ENCODE measurements at regions not wholly inside any gene's neighbourhood (a gene's known extent, or its start where the extent isn't known, plus 50 kb on each side); places are given as distances from the start of the nearest gene placed in this dataset.

DNA sequence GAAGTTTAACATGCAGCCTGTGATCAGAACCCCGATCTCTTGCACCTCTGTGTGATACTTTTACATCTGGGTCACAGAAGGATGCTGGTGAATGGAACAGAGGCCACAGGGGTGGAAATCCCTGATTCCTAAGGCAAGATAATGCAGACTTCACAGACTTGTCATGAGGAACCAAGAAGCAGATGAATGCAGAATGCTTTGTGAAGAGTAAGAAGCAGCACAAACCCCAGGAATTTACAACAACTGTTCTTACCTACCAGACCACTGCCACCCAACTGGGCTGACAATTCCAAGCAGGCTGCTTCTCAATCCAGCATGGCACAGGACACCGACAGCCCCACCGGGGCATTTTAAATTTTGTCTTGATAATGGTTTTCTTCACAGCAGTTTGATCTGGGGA lies 113.2 kb upstream of the CD93 start:
- DNase-seq (no peak), ATAC-seq (no peak)
- Histone ChIP-seq H3K27ac (no peak overlapping the region), H3K9me3 (peaks cover 0 to 2% (median 0%) of the 10 kb centered on the region in 3 donors), H3K4me1 (no peaks in the 10 kb centered on the region), H3K4me3 (no peak overlapping the region), H3K27me3 (no peaks in the 10 kb centered on the region), H3K36me3 (replicated peaks in 1 of 2; ENCODE audit: insufficient read depth in 1 of 2, low read depth in 2 of 2) (no peaks in the 10 kb centered on the region)
- intact Hi-C loops (cut with DNase I) = no loop called here
- 73 to 77% methylated on average over 3 of the region's 3 CpGs for WGBS, 2 donors
- TF ChIP-seq, protein P1, sequence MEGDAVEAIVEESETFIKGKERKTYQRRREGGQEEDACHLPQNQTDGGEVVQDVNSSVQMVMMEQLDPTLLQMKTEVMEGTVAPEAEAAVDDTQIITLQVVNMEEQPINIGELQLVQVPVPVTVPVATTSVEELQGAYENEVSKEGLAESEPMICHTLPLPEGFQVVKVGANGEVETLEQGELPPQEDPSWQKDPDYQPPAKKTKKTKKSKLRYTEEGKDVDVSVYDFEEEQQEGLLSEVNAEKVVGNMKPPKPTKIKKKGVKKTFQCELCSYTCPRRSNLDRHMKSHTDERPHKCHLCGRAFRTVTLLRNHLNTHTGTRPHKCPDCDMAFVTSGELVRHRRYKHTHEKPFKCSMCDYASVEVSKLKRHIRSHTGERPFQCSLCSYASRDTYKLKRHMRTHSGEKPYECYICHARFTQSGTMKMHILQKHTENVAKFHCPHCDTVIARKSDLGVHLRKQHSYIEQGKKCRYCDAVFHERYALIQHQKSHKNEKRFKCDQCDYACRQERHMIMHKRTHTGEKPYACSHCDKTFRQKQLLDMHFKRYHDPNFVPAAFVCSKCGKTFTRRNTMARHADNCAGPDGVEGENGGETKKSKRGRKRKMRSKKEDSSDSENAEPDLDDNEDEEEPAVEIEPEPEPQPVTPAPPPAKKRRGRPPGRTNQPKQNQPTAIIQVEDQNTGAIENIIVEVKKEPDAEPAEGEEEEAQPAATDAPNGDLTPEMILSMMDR (IDR thresholded peaks at IDR 0.05) = no peak
- no peak for TF ChIP-seq POLR2A (IDR thresholded peaks at IDR 0.05)

DNA sequence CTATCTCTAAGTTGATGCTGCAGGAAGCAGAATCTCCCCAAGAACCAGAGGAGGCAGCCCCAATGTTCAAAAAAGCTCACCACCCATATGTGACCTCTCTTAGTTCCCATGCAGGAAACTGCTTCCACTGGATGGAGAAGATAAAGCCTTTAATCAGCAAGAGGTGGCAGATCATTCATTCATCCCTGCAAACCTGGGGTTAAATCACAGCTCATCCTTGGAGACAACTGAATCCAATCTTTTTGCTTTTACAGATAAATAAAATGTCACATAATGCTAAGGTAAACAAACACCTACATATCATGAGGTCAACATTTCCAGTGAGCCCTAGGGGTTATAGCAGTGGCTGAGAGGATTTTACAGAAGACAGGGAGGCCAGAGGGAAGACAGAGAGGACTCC lies 112.7 kb upstream of the CD93 start:
- no peaks in the 10 kb centered on the region for H3K4me1 ChIP-seq
- no peak overlapping the region for H3K27ac ChIP-seq
- no peaks in the 10 kb centered on the region for H3K27me3 ChIP-seq
- ATAC-seq = no peak
- H3K36me3 ChIP-seq (replicated peaks in 1 of 2; ENCODE audit: insufficient read depth in 1 of 2, low read depth in 2 of 2) = no peaks in the 10 kb centered on the region
- peaks cover 0 to 2% (median 0%) of the 10 kb centered on the region in 3 donors for H3K9me3 ChIP-seq
- DNase-seq = no peak
- TF ChIP-seq POLR2A (IDR thresholded peaks at IDR 0.05) = no peak
- TF ChIP-seq, protein P1 (IDR thresholded peaks at IDR 0.05) = no peak
- intact Hi-C loops (cut with DNase I) = no loop called here
- H3K4me3 ChIP-seq = no peak overlapping the region

DNA sequence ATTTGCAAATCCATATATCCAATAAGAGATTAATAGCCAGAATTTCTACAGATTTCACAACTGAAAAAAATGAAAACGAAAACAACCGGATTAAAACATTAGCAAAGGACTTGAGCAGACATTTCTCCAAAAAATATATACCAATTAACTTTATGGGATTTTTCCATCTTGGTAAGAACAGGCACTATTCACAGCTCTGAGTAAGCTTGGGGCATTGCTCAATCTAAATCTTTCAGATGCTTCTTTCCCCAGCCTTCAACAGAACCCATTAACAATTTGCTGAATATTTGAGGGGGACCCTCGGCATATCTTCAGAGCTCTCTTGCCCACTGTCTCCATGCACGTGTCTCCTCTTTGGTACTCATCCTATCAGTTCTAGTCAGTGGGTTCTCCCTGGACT lies 111.7 kb upstream of the CD93 start:
- 64 to 67% methylated on average over 4 of the region's 4 CpGs for WGBS, 2 donors
- Histone ChIP-seq H3K36me3 (replicated peaks in 1 of 2; ENCODE audit: insufficient read depth in 1 of 2, low read depth in 2 of 2) (no peaks in the 10 kb centered on the region), H3K27ac (no peak overlapping the region), H3K9me3 (peaks cover 0 to 2% (median 0%) of the 10 kb centered on the region in 3 donors), H3K4me3 (no peak overlapping the region), H3K4me1 (no peaks in the 10 kb centered on the region), H3K27me3 (no peaks in the 10 kb centered on the region)
- no peak for DNase-seq
- ATAC-seq = no peak
- TF ChIP-seq, protein P1 (IDR thresholded peaks at IDR 0.05) = no peak
- TF ChIP-seq POLR2A (IDR thresholded peaks at IDR 0.05) = no peak
- intact Hi-C loops (cut with DNase I) = no loop called here

DNA sequence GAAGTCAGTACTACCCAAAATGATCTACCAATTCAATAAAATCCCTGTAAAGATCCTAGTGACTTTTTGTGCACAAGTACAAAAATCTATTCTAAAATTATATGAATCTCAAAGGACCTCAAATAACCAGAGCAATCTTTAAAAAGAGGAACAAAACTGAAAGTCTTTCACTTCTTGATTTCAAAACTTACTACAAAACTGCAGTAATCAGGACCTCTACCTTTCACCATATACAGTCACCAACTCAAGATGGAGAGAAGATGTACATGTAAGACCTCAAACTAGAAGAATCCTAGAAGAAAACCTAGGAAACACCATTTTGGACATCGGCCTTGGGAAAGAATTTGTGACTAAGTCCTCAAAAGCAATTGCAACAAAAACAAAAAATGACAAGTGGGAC lies 109.5 kb upstream of the CD93 start:
- ATAC-seq (no peak), DNase-seq (no peak)
- no peaks in the 10 kb centered on the region for H3K27me3 ChIP-seq
- intact Hi-C loops (cut with DNase I) = no loop called here
- H3K4me3 ChIP-seq = no peak overlapping the region
- WGBS, 2 donors = 81 to 97% methylated on average over 1 of the region's 1 CpG
- H3K4me1 ChIP-seq = peaks cover 8% of the 10 kb centered on the region
- H3K9me3 ChIP-seq = peaks cover 0 to 2% (median 0%) of the 10 kb centered on the region in 3 donors
- TF ChIP-seq POLR2A (IDR thresholded peaks at IDR 0.05) = no peak
- TF ChIP-seq, protein P1 (IDR thresholded peaks at IDR 0.05) = no peak
- no peak overlapping the region for H3K27ac ChIP-seq
- H3K36me3 ChIP-seq (replicated peaks in 1 of 2; ENCODE audit: insufficient read depth in 1 of 2, low read depth in 2 of 2) = no peaks in the 10 kb centered on the region

DNA sequence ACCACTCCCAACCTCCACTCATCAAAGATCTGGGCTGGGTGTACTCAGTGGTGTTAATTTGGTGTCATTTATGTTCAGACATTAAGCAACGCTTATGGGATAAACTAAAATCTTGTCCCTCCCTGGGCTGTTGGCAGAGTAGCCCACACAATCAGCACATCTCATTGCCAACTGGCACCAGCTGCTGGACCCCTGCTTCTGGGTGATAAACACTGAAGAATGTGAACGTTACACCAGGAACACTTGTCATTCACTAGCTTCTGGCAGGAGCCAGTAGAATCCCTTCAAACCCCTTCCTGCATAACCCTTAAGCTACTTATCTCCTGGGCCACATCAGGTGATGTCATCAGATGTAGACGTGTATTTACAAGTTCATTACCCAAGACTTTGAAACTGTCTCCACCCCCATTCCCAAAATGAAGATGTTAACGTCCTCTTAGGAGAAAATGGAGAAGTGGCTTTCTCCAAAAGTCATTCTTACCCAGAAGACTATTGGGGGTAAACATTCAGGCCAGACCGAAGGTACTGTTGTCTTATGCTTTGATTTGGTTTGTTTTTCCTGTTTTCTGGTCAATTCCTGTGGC lies 107.8 kb upstream of the CD93 start:
- TF ChIP-seq POLR2A (IDR thresholded peaks at IDR 0.05) = no peak
- TF ChIP-seq, protein P1 (IDR thresholded peaks at IDR 0.05) = no peak

More for the DNA sequence above, 107.8 kb upstream of the CD93 start:
- Histone ChIP-seq H3K27me3 (no peaks in the 10 kb centered on the region), H3K36me3 (replicated peaks in 1 of 2; ENCODE audit: insufficient read depth in 1 of 2, low read depth in 2 of 2) (no peaks in the 10 kb centered on the region), H3K9me3 (peaks cover 0 to 2% (median 0%) of the 10 kb centered on the region in 3 donors), H3K4me3 (no peak overlapping the region), H3K4me1 (peaks cover 8% of the 10 kb centered on the region), H3K27ac (no peak overlapping the region)
- ATAC-seq (no peak), DNase-seq (no peak)
- intact Hi-C loops (cut with DNase I) = no loop called here
- WGBS, 2 donors = 61 to 71% methylated on average over 5 of the region's 5 CpGs
